Naive B cell (primary cell): ENCODE measurements at regions not wholly inside any gene's neighbourhood (a gene's known extent, or its start where the extent isn't known, plus 50 kb on each side); places are given as distances from the start of the nearest gene placed in this dataset.

Experiments
- ATAC-seq, 2 donors: fragments of 150-1000 bp; cut with Tn5 transposase; 2 replicates each; pipeline ENCODE4 v1.10.0; 2021; ENCODE audit warnings: low read depth in 2 of 2, mild to moderate bottlenecking in 2 of 2, moderate library complexity in 2 of 2
- DNase-seq: peaks from one replicate; pipeline ENCODE4 v3.0.0; 2022
- H3K27ac Mint-ChIP-seq, 6 donors: one replicate each; pipeline ENCODE4 v1.8.0; 2020 to 2022; ENCODE audit warnings: mild to moderate bottlenecking in 6 of 6, mixed read lengths in 6 of 6, moderate library complexity in 5 of 6, inconsistent platforms in 2 of 6
- H3K27me3 Mint-ChIP-seq, 3 donors: one replicate each; pipeline ENCODE4 v1.8.0; 2021 to 2022; ENCODE audit warnings: mixed read lengths in 3 of 3, mild to moderate bottlenecking in 1 of 3
- H3K36me3 Mint-ChIP-seq, 2 donors: one replicate each; pipeline ENCODE4 v1.8.0; 2020 to 2022; ENCODE audit warnings: mixed read lengths in 2 of 2, inconsistent platforms in 1 of 2, mild to moderate bottlenecking in 1 of 2
- H3K4me1 Mint-ChIP-seq, 3 donors: one replicate each; pipeline ENCODE4 v1.8.0; 2020 to 2022; ENCODE audit warnings: mixed read lengths in 3 of 3, inconsistent platforms in 1 of 3, mild to moderate bottlenecking in 1 of 3, moderate library complexity in 1 of 3
- H3K4me3 Mint-ChIP-seq, 8 donors: one replicate each; pipeline ENCODE4 v1.8.0; 2020 to 2022; ENCODE audit warnings: mild to moderate bottlenecking in 8 of 8, mixed read lengths in 8 of 8, moderate library complexity in 8 of 8, inconsistent platforms in 2 of 8
- H3K9me3 Mint-ChIP-seq, 7 donors: one replicate each; pipeline ENCODE4 v1.8.0; 2020 to 2022; ENCODE audit warnings: mixed read lengths in 7 of 7, mild to moderate bottlenecking in 5 of 7, inconsistent platforms in 2 of 7, moderate library complexity in 1 of 7

DNA sequence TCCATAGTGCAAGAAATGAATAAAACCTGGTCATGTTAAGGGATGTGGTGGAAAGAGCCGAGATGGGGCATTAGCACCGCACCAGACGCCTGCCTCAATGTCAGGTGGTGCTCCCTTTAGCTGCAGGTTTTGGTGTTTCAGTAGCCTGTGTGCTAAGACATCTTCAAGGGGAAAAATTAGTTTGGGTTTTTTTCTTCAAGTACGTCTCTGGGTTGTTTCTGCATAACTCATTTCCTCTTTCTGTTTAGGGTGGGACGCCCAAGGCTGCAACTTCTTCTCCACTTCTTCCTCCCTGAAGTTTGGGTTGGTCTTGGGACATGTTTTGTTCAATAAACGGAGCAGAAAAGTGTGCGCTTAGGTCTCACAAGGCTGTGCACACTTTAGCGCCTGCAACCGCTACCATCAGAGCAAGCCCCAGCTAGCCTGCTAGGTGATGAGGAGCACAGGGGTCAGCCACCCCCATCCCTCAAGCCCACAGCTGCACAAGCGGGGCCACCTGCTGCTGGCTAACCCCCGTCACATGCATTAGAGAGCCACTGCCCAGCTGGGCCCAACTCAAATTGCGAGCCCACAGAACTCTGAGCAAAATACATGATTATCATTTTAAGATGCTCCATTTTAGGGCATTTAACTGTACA, 1495.7 kb downstream of the TBC1D22A start:
- H3K36me3 Mint-ChIP-seq, result no peaks in the 10 kb centered on the region
- H3K4me1 Mint-ChIP-seq, result peaks cover 12 to 35% (median 18%) of the 10 kb centered on the region in 3 donors
- H3K9me3 Mint-ChIP-seq, result no peaks in the 10 kb centered on the region
- peak; percentile 70 to 80 for ATAC-seq
- H3K27ac Mint-ChIP-seq, result peak overlapping the region in 2 of 6 donors; percentile 42 to 56
- peaks cover 11 to 33% (median 30%) of the 10 kb centered on the region in 3 donors for H3K27me3 Mint-ChIP-seq
- H3K4me3 Mint-ChIP-seq, result peak overlapping the region in 7 of 8 donors; percentile 14 to 79 (median 30)
- DNase-seq, result peak; percentile 36

DNA sequence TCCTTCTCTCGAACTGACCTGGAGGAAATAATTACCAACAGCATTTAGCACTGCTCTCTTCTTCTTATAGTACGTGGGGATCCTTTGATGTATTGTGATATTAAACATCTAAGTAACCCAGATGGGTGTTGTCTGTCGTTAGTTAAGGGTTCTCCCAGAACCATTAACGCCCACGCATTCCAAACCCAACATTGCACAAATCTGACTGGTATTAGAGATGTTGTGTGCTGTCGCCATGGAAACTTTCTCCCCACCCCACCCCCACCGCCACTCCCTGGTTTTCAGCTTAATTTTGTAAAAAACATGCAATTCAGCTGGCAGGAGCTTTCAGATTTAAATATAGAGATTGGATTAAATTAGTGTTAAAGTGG, 1495.2 kb downstream of the TBC1D22A start:
- H3K4me1 Mint-ChIP-seq, result peaks cover 12 to 35% (median 18%) of the 10 kb centered on the region in 3 donors
- H3K27me3 Mint-ChIP-seq, result peaks cover 11 to 31% (median 30%) of the 10 kb centered on the region in 3 donors
- ATAC-seq, result no peak
- H3K4me3 Mint-ChIP-seq, result peak overlapping the region in 5 of 8 donors; percentile 14 to 79 (median 17)
- no peaks in the 10 kb centered on the region for H3K9me3 Mint-ChIP-seq
- no peaks in the 10 kb centered on the region for H3K36me3 Mint-ChIP-seq
- H3K27ac Mint-ChIP-seq, result peak overlapping the region in 4 of 6 donors; percentile 14 to 88 (median 49)
- DNase-seq, result no peak

DNA sequence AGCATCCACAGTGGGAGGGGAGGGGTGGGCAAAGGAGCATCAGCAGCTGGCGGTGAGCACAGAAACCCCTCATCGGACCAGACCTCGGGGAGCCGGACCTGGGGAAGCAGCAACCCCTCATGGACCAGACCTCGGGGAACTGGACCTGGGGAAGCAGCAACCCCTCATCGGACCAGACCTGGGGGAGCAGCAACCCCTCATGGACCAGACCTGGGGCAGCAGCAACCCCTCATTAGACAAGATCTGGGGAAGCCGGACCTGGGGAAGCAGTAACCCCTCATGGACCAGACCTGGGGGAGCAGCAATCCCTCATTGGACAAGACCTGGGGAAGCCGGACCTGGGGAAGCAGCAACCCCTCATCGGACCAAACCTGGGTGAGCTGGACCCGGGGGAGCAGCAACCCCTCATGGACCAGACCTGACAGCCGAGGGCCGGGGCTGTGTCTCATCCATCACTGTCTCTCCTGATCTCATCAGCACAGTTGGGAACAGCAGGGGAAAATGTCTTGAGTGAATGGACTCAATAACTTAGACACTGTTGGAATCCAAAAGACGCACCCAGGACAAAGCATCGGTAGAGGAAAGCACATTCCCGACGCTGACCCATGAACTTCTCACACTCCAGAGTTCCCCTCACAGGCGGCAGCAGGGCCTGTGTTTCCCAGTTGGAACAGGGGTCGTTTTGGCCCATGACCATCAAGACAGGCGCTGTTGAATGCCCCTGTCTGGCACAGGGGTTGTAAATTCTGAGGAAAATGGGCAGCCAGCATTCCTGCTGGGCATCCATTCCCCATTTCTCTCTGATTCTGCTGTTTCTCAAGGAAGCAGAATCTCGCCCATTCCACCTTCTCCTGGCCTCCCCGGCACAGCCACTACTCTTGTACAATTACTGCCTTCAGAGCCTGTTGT, 1494.6 kb downstream of the TBC1D22A start:
- Mint-ChIP-seq H3K9me3 (no peaks in the 10 kb centered on the region), H3K27me3 (peaks cover 11 to 31% (median 30%) of the 10 kb centered on the region in 3 donors), H3K27ac (peak overlapping the region in 3 of 6 donors; percentile 14 to 88 (median 42)), H3K36me3 (no peaks in the 10 kb centered on the region), H3K4me3 (peak overlapping the region in 1 of 8 donors; percentile 76), H3K4me1 (peaks cover 12 to 35% (median 18%) of the 10 kb centered on the region in 3 donors)
- ATAC-seq (no peak), DNase-seq (no peak)

DNA sequence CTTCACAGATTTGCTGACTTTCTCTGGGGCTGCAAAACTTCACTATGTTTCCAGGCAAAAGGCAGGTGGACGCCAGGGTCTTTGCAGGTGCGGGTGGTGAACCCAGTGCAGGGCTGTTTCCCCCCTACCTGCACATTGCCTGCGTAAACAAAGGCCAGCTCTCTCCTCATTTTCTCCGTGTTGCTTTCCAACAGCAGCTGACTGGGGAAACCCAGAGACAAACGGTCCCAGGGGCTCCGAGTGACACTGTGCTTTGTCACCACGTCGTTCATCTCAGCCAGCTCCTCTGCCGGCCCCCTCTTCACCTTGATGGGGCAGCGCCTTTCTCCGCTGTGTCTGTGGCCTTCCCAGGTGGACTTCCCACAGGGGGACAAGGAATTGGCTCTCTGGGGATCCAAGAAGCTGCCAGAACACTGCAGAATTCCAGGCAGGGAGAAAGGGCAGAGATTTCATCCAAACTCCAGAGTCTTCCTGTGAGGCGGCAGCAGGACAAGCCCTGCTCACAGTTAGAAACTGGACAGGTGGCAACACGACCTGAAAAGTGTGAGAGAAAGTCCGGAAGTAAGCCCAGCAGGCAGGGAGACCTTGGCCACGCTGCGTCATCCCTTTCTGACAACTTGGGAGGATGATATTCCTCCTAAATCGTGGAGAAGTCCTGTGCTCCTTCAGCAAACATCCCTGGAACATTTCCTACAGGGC, 1493.7 kb downstream of the TBC1D22A start:
- H3K4me1 Mint-ChIP-seq, result peaks cover 16 to 35% (median 18%) of the 10 kb centered on the region in 3 donors
- no peak overlapping the region for H3K27ac Mint-ChIP-seq
- ATAC-seq, result no peak
- peaks cover 19 to 39% (median 36%) of the 10 kb centered on the region in 3 donors for H3K27me3 Mint-ChIP-seq
- no peaks in the 10 kb centered on the region for H3K9me3 Mint-ChIP-seq
- no peak overlapping the region for H3K4me3 Mint-ChIP-seq
- DNase-seq, result no peak
- no peaks in the 10 kb centered on the region for H3K36me3 Mint-ChIP-seq

DNA sequence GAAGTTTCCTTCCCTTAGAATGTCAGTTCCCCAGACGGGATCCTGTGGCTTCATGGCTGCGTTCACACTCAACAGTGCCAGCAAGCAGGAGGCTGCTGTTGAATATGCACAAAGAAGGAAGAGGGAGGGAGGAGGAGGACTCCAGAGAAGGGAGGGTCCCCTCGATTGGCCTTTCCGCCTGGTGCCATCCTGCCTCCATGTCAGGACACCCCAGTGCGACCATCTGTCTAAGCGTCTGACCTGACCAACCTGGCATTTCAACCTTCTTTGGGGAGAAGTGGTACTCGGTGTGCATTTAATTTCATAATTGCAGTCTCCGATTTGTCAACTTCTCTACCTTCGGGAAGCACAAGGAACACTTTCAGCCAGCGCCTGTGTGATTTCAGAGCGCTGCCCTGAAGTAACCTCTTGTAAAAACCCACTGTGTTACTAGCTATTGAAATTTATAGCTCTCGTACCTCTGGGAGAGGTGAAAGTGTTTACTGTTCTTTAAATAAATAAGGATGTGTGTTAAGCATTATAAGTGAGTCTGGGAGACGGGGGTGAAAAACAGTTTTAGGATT, 1491.9 kb downstream of the TBC1D22A start:
- Mint-ChIP-seq H3K27me3 (peaks cover 31 to 53% (median 42%) of the 10 kb centered on the region in 3 donors), H3K9me3 (no peaks in the 10 kb centered on the region), H3K27ac (peak overlapping the region in 1 of 6 donors; percentile 10), H3K4me1 (peaks cover 18 to 32% (median 21%) of the 10 kb centered on the region in 3 donors), H3K4me3 (no peak overlapping the region), H3K36me3 (no peaks in the 10 kb centered on the region)
- DNase-seq (no peak), ATAC-seq (no peak)

DNA sequence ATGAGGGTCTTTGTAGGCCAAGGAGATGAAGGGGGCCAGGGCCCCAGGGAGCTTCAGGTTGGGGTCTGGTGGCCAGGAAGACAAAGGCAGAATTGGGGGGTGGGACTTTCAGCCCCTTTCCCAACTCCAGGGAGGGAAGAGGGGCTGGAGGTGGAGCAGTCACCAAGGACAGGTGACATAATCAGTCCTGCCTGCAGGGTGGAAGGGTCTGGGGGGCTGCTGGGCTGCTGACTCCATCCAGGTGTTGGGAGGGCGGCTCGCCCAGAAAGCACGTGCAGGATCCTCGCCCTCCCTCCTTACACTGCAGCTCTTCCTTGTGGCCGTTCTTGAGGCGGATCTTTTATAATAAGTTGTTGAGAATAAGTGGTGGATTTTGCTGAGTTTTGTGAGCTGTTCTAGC, 1491.1 kb downstream of the TBC1D22A start:
- no peaks in the 10 kb centered on the region for H3K36me3 Mint-ChIP-seq
- no peak for ATAC-seq
- H3K4me1 Mint-ChIP-seq, result peaks cover 14 to 24% (median 21%) of the 10 kb centered on the region in 3 donors
- no peaks in the 10 kb centered on the region for H3K9me3 Mint-ChIP-seq
- peaks cover 31 to 53% (median 42%) of the 10 kb centered on the region in 3 donors for H3K27me3 Mint-ChIP-seq
- no peak overlapping the region for H3K4me3 Mint-ChIP-seq
- DNase-seq, result no peak
- H3K27ac Mint-ChIP-seq, result peak overlapping the region in 1 of 6 donors; percentile 81

DNA sequence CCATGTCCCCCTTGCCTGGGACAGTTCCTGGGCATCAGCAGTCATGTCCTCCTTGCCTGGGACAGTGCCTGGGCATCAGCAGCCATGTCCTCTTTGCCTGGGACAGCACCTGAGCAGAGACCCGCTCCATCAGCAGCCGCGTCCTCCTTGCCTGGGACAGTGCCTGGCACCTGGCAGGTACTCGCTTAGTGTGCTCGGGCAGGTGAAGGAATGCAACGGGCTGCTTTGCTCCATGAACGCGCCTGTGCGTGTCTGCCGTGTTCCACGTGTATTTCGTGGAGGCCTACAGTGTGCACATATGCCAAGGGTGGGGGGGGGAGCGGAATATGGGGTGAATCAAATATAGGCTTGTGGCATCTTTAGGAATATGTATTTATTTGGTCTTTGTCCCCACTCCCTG, 1490.7 kb downstream of the TBC1D22A start:
- no peaks in the 10 kb centered on the region for H3K9me3 Mint-ChIP-seq
- peaks cover 9 to 20% (median 17%) of the 10 kb centered on the region in 3 donors for H3K4me1 Mint-ChIP-seq
- H3K36me3 Mint-ChIP-seq, result no peaks in the 10 kb centered on the region
- peaks cover 35 to 57% (median 40%) of the 10 kb centered on the region in 3 donors for H3K27me3 Mint-ChIP-seq
- H3K4me3 Mint-ChIP-seq, result no peak overlapping the region
- DNase-seq (no peak), ATAC-seq (no peak)
- no peak overlapping the region for H3K27ac Mint-ChIP-seq

DNA sequence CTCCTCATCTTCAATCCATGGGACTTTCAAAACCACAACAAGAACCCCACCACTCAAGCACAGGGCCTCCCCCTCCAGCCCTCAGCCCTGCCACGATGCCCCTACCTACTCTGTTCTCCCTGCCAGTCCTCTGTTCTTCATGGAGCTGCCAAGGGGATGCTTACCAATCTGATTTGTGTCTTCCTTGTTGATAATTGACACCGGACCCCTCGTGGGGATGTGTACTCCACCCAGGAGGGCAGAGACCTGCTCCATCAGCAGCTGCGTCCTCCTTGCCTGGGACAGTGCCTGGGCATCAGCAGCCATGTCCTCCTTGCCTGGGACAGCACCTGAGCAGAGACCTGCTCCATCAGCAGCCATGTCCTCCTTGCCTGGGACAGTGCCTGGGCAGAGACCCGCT, 1489.2 kb downstream of the TBC1D22A start:
- no peak for ATAC-seq
- peak overlapping the region in 2 of 6 donors; percentile 25 to 61 for H3K27ac Mint-ChIP-seq
- no peaks in the 10 kb centered on the region for H3K36me3 Mint-ChIP-seq
- no peak for DNase-seq
- H3K27me3 Mint-ChIP-seq, result peaks cover 38 to 68% (median 47%) of the 10 kb centered on the region in 3 donors
- H3K4me3 Mint-ChIP-seq, result no peak overlapping the region
- H3K9me3 Mint-ChIP-seq, result no peaks in the 10 kb centered on the region
- H3K4me1 Mint-ChIP-seq, result peaks cover 0 to 10% (median 9%) of the 10 kb centered on the region in 3 donors

DNA sequence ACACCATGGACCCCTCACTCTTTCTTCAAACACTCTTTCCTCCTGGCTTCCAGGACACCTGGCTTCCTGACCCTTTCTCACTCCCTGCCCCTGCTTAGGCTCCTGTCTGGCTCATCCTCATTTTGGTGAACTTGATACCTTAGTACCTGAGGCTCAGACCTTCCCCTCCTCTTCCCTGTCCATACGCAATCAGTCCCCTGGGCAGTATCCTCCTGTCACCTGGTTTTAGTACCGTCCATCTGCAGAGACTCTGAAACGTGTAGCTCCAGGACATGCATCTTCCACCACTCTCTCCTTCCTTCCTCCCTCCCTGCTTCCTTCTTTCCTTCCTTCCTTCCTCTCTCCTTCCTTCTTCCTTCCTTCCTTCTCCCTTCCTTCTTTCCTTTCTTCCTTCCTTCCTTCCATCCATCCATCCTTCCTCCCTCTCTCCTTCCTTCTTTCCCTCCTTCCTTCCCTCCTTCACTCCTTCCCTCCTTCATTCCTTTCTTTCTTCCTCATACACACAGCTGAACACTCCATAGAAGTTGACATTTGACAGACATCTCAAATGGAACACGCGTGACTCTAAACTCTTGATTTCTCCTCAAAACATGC, 1488.6 kb downstream of the TBC1D22A start:
- Mint-ChIP-seq H3K36me3 (no peaks in the 10 kb centered on the region), H3K27ac (peak overlapping the region in 3 of 6 donors; percentile 25 to 45 (median 29)), H3K4me3 (peak overlapping the region in 1 of 8 donors; percentile 67), H3K27me3 (peaks cover 42 to 70% (median 53%) of the 10 kb centered on the region in 3 donors), H3K4me1 (peaks cover 0 to 14% (median 9%) of the 10 kb centered on the region in 3 donors), H3K9me3 (no peaks in the 10 kb centered on the region)
- DNase-seq, result no peak
- no peak for ATAC-seq

DNA sequence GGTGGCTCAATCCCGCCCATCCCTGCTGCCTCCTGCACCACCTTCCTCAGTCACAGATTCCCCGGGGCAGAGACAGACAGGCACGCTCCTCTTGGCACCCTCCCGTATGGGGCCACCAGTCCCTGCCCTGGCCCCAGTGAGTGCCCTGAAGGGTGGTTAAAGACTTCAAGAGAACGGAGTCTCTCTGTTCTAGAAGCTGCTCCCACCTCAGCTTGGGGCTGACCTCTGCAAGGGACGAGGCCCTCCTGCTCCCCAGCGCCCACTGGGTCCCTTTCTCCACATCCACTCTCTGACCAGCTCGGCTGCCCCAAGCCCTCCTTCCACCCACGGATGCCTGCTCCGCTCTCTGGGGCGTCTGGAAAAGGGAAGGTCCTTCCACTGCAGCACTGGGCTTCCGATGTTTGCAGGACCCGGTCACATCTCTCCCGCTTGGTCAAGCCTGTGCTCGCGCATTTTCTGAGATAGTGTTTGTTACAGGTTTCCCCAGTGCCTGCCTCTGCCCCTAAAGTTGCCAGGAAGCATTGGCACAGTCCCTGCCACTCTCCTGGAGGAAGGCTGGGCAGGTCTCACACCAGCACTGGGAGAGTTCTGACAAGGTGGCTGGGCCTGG, 1487.9 kb downstream of the TBC1D22A start:
- Mint-ChIP-seq H3K9me3 (no peaks in the 10 kb centered on the region), H3K27ac (peak overlapping the region in 1 of 6 donors; percentile 65), H3K4me3 (no peak overlapping the region), H3K36me3 (no peaks in the 10 kb centered on the region), H3K27me3 (peaks cover 45 to 66% (median 53%) of the 10 kb centered on the region in 3 donors), H3K4me1 (peaks cover 0 to 14% (median 9%) of the 10 kb centered on the region in 3 donors)
- ATAC-seq (no peak), DNase-seq (no peak)

DNA sequence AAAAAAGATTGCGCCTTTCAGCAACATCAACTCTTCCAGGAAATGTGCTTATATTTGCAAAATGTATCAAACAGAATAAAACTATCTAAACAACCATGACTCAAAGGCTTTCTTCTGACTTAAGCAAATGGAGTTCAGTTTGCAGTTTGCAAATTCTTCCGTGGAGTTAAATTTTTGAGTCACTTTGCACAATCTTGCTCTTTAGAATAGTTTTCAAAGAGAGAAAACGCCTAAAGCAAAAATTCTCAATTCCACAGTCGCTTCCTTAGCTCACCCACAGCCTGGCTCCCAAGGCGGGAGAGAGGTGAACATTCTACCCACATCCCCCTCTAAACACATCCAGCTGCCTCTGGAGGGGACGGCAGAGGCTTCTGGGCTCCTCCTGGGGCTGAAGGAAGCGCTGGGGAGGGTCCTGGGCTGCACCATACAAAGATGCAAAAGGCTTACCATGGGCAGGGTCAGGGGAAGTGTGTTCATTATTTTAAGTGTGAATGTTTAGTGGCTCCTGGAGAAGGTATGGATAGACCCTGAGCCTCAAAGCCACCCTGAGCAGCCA, 1487.3 kb downstream of the TBC1D22A start:
- no peak overlapping the region for H3K4me3 Mint-ChIP-seq
- no peak overlapping the region for H3K27ac Mint-ChIP-seq
- H3K4me1 Mint-ChIP-seq, result peaks cover 0 to 16% (median 14%) of the 10 kb centered on the region in 3 donors
- ATAC-seq, result no peak
- peaks cover 43 to 66% (median 53%) of the 10 kb centered on the region in 3 donors for H3K27me3 Mint-ChIP-seq
- no peaks in the 10 kb centered on the region for H3K36me3 Mint-ChIP-seq
- DNase-seq, result no peak
- H3K9me3 Mint-ChIP-seq, result no peaks in the 10 kb centered on the region

DNA sequence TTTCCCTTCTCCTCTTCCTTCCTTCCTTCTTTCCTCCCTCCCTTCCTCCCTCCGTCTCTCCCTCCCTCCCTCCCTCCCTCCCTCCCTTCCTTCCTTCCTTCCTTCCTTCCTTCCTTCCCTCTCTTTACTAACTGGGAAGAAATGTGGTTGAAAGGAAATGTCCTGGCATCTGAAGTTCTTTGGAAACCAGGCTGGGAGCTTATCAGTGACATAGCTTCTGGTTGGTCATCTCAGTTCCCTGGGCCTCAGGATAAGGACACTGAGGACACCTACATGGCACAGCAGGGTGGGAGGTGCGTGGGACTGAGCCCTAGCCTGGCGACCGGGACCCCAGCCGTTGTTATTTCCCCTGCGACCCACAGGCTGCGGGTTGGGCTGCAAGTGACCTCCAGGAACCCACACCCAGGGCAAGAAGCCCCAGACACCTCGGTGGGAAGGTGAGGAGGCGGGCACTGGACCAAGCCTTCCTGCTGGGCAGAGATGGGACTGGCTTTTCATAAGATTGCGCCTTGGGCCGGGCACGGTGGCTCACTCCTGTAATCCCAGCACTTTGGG, 1486.5 kb downstream of the TBC1D22A start:
- H3K27ac Mint-ChIP-seq, result no peak overlapping the region
- no peak overlapping the region for H3K4me3 Mint-ChIP-seq
- H3K36me3 Mint-ChIP-seq, result no peaks in the 10 kb centered on the region
- DNase-seq (no peak), ATAC-seq (no peak)
- peaks cover 0 to 16% (median 14%) of the 10 kb centered on the region in 3 donors for H3K4me1 Mint-ChIP-seq
- no peaks in the 10 kb centered on the region for H3K9me3 Mint-ChIP-seq
- H3K27me3 Mint-ChIP-seq, result peaks cover 35 to 63% (median 52%) of the 10 kb centered on the region in 3 donors
